ENCODE measurements at regions not wholly inside any gene's neighbourhood (a gene's known extent, or its start where the extent isn't known, plus 50 kb on each side); places are given as distances from the start of the nearest gene placed in this dataset.

DNA sequence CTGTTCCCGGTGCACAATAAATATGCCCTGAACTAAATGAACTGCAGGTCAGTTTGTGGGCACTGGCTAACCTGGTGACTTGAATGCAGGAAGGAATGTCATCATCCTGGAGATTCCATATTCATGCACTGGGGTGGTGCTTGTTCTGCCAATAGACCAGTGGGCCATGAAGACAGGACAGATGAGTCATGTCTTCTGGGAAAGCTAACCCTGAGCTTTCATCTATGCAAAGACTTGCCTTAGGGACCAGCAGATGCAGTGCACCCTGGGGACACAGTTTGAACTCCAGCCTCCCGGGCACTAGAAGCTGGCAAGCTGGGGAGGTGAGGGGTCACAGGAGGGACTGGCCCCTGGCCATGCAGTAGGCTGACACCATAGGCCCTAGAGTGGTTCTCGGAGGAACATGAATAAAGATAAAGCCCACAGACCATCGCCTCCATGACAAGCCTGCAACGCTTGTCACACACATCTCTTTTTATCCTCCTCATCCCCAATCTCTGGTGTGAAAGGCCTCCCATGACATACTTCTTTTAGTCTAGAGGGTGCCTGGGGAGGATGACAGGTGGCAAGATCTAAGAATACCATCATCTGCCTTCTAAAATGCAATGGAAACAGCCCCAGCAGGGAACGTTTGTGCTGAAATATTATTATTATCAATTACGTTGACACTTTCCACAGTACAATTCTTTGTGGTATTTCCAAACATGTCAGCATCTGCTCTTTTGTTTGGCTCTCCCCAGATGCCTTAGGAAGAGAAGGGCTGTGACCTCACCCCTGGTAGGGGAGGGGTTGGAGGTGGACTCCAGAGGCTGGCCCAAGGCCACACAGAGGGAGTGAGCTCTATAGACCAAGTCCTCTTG, 267.4 kb upstream of the RAB6C start:
- no peaks in the 10 kb centered on the region; the same call in 1 of the 2 replicates for H3K27me3 Mint-ChIP-seq (ENCODE audit: low read depth)
- DNase-seq (ENCODE audit: low spot score) (no peak), ATAC-seq (no peak)
- H3K4me1 Mint-ChIP-seq: peaks cover 31% of the 10 kb centered on the region
- no peak overlapping the region for H3K27ac Mint-ChIP-seq
- no peaks in the 10 kb centered on the region for H3K9me3 Mint-ChIP-seq
- ChIA-PET CTCF (interaction anchor here (1.8 kb wide), 1 partner anchor 33 kb away, joined by 4 read pairs; no protein-coding TSS in a partner anchor), POLR2A (interaction anchor here (0.6 kb wide), 1 partner anchor 13 kb away, joined by 3 read pairs; no protein-coding TSS in a partner anchor)
- no peaks in the 10 kb centered on the region for H3K36me3 Mint-ChIP-seq
- H3K4me3 Mint-ChIP-seq: no peak overlapping the region
- no peak for TF ChIP-seq ZNF263 (CRISPR knock-in tag; IDR thresholded peaks at IDR 0.05; ENCODE audit: low read depth)
- TF ChIP-seq, protein P1, sequence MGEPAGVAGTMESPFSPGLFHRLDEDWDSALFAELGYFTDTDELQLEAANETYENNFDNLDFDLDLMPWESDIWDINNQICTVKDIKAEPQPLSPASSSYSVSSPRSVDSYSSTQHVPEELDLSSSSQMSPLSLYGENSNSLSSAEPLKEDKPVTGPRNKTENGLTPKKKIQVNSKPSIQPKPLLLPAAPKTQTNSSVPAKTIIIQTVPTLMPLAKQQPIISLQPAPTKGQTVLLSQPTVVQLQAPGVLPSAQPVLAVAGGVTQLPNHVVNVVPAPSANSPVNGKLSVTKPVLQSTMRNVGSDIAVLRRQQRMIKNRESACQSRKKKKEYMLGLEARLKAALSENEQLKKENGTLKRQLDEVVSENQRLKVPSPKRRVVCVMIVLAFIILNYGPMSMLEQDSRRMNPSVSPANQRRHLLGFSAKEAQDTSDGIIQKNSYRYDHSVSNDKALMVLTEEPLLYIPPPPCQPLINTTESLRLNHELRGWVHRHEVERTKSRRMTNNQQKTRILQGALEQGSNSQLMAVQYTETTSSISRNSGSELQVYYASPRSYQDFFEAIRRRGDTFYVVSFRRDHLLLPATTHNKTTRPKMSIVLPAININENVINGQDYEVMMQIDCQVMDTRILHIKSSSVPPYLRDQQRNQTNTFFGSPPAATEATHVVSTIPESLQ (CRISPR knock-in tag; IDR thresholded peaks at IDR 0.05): no peak
- TF ChIP-seq, protein P2, sequence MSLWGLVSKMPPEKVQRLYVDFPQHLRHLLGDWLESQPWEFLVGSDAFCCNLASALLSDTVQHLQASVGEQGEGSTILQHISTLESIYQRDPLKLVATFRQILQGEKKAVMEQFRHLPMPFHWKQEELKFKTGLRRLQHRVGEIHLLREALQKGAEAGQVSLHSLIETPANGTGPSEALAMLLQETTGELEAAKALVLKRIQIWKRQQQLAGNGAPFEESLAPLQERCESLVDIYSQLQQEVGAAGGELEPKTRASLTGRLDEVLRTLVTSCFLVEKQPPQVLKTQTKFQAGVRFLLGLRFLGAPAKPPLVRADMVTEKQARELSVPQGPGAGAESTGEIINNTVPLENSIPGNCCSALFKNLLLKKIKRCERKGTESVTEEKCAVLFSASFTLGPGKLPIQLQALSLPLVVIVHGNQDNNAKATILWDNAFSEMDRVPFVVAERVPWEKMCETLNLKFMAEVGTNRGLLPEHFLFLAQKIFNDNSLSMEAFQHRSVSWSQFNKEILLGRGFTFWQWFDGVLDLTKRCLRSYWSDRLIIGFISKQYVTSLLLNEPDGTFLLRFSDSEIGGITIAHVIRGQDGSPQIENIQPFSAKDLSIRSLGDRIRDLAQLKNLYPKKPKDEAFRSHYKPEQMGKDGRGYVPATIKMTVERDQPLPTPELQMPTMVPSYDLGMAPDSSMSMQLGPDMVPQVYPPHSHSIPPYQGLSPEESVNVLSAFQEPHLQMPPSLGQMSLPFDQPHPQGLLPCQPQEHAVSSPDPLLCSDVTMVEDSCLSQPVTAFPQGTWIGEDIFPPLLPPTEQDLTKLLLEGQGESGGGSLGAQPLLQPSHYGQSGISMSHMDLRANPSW (CRISPR knock-in tag; conservative IDR thresholded peaks at IDR 0.05; ENCODE audit: low read depth): no peak
- TF ChIP-seq GABPB1 (CRISPR knock-in tag; IDR thresholded peaks at IDR 0.05): no peak
- TF ChIP-seq, protein P3, sequence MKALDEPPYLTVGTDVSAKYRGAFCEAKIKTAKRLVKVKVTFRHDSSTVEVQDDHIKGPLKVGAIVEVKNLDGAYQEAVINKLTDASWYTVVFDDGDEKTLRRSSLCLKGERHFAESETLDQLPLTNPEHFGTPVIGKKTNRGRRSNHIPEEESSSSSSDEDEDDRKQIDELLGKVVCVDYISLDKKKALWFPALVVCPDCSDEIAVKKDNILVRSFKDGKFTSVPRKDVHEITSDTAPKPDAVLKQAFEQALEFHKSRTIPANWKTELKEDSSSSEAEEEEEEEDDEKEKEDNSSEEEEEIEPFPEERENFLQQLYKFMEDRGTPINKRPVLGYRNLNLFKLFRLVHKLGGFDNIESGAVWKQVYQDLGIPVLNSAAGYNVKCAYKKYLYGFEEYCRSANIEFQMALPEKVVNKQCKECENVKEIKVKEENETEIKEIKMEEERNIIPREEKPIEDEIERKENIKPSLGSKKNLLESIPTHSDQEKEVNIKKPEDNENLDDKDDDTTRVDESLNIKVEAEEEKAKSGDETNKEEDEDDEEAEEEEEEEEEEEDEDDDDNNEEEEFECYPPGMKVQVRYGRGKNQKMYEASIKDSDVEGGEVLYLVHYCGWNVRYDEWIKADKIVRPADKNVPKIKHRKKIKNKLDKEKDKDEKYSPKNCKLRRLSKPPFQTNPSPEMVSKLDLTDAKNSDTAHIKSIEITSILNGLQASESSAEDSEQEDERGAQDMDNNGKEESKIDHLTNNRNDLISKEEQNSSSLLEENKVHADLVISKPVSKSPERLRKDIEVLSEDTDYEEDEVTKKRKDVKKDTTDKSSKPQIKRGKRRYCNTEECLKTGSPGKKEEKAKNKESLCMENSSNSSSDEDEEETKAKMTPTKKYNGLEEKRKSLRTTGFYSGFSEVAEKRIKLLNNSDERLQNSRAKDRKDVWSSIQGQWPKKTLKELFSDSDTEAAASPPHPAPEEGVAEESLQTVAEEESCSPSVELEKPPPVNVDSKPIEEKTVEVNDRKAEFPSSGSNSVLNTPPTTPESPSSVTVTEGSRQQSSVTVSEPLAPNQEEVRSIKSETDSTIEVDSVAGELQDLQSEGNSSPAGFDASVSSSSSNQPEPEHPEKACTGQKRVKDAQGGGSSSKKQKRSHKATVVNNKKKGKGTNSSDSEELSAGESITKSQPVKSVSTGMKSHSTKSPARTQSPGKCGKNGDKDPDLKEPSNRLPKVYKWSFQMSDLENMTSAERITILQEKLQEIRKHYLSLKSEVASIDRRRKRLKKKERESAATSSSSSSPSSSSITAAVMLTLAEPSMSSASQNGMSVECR (CRISPR knock-in tag; IDR thresholded peaks at IDR 0.05; ENCODE audit: borderline replicate concordance): no peak
- no peak for TF ChIP-seq ZBTB21 (CRISPR knock-in tag; IDR thresholded peaks at IDR 0.05; ENCODE audit: borderline replicate concordance)
- no peak for TF ChIP-seq RORB (CRISPR knock-in tag; IDR thresholded peaks at IDR 0.05)
- TF ChIP-seq MXD4 (CRISPR knock-in tag; IDR thresholded peaks at IDR 0.05; ENCODE audit: borderline replicate concordance): no peak
- TF ChIP-seq ZNF121 (CRISPR knock-in tag; IDR thresholded peaks at IDR 0.05): no peak
- no peak for TF ChIP-seq ZNF317 (CRISPR knock-in tag; IDR thresholded peaks at IDR 0.05; ENCODE audit: borderline replicate concordance, low read depth)
- no peak for TF ChIP-seq JUN (CRISPR knock-in tag; IDR thresholded peaks at IDR 0.05)
- TF ChIP-seq ZNF423 (CRISPR knock-in tag; IDR thresholded peaks at IDR 0.05): no peak
- TF ChIP-seq, protein P4, sequence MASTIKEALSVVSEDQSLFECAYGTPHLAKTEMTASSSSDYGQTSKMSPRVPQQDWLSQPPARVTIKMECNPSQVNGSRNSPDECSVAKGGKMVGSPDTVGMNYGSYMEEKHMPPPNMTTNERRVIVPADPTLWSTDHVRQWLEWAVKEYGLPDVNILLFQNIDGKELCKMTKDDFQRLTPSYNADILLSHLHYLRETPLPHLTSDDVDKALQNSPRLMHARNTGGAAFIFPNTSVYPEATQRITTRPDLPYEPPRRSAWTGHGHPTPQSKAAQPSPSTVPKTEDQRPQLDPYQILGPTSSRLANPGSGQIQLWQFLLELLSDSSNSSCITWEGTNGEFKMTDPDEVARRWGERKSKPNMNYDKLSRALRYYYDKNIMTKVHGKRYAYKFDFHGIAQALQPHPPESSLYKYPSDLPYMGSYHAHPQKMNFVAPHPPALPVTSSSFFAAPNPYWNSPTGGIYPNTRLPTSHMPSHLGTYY (CRISPR knock-in tag; IDR thresholded peaks at IDR 0.05): no peak
- TF ChIP-seq FOXJ3 (CRISPR knock-in tag; IDR thresholded peaks at IDR 0.05; ENCODE audit: borderline replicate concordance): no peak
- TF ChIP-seq NFYB (CRISPR knock-in tag; conservative IDR thresholded peaks at IDR 0.05; ENCODE audit: low read depth): no peak
- TF ChIP-seq, protein P5, sequence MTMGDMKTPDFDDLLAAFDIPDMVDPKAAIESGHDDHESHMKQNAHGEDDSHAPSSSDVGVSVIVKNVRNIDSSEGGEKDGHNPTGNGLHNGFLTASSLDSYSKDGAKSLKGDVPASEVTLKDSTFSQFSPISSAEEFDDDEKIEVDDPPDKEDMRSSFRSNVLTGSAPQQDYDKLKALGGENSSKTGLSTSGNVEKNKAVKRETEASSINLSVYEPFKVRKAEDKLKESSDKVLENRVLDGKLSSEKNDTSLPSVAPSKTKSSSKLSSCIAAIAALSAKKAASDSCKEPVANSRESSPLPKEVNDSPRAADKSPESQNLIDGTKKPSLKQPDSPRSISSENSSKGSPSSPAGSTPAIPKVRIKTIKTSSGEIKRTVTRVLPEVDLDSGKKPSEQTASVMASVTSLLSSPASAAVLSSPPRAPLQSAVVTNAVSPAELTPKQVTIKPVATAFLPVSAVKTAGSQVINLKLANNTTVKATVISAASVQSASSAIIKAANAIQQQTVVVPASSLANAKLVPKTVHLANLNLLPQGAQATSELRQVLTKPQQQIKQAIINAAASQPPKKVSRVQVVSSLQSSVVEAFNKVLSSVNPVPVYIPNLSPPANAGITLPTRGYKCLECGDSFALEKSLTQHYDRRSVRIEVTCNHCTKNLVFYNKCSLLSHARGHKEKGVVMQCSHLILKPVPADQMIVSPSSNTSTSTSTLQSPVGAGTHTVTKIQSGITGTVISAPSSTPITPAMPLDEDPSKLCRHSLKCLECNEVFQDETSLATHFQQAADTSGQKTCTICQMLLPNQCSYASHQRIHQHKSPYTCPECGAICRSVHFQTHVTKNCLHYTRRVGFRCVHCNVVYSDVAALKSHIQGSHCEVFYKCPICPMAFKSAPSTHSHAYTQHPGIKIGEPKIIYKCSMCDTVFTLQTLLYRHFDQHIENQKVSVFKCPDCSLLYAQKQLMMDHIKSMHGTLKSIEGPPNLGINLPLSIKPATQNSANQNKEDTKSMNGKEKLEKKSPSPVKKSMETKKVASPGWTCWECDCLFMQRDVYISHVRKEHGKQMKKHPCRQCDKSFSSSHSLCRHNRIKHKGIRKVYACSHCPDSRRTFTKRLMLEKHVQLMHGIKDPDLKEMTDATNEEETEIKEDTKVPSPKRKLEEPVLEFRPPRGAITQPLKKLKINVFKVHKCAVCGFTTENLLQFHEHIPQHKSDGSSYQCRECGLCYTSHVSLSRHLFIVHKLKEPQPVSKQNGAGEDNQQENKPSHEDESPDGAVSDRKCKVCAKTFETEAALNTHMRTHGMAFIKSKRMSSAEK (CRISPR knock-in tag; IDR thresholded peaks at IDR 0.05; ENCODE audit: borderline replicate concordance): no peak
- no peak for TF ChIP-seq HMGA2 (CRISPR knock-in tag; IDR thresholded peaks at IDR 0.05)
